ENCODE measurements at regions not wholly inside any gene's neighbourhood (a gene's known extent, or its start where the extent isn't known, plus 50 kb on each side); places are given as distances from the start of the nearest gene placed in this dataset.

GRCh38 chr16:86763819-86764218, 185.5 kb downstream of the FOXL1 start:
- H3K4me1 ChIP-seq, result no peaks in the 10 kb centered on the region
- no peaks in the 10 kb centered on the region for H3K36me3 ChIP-seq
- intact Hi-C loops (cut with DNase I), result no loop called here
- H3K9me3 ChIP-seq, result no peaks in the 10 kb centered on the region
- no peak overlapping the region for H3K4me3 ChIP-seq
- no peak for DNase-seq
- no peak for TF ChIP-seq CTCF (IDR thresholded peaks at IDR 0.05)
- H3K27me3 ChIP-seq, result peaks cover 13 to 94% of the 10 kb centered on the region in 2 donors
- no peak overlapping the region for H3K27ac ChIP-seq
- ATAC-seq, result no peak

- peaks cover 8 to 94% of the 10 kb centered on the region in 2 donors for H3K27me3 ChIP-seq
- no peak for ATAC-seq
Observed at GRCh38 chr16:86764551-86764950, 186.2 kb downstream of the FOXL1 start.

GRCh38 chr16:86765389-86766026, 187.2 kb downstream of the FOXL1 start:
- no peaks in the 10 kb centered on the region for H3K9me3 ChIP-seq
- no peaks in the 10 kb centered on the region for H3K36me3 ChIP-seq
- no peak overlapping the region for H3K4me3 ChIP-seq
- H3K27ac ChIP-seq, result no peak overlapping the region
- H3K4me1 ChIP-seq, result no peaks in the 10 kb centered on the region
- TF ChIP-seq CTCF (IDR thresholded peaks at IDR 0.05), result no peak
- DNase-seq, result no peak
- intact Hi-C loops (cut with DNase I), result no loop called here
- no peak for ATAC-seq
- H3K27me3 ChIP-seq, result peaks cover 8 to 94% of the 10 kb centered on the region in 2 donors

More at GRCh38 chr16:86764551-86764950, 186.2 kb downstream of the FOXL1 start:
- Histone ChIP-seq H3K27ac (no peak overlapping the region), H3K36me3 (no peaks in the 10 kb centered on the region), H3K4me3 (no peak overlapping the region), H3K4me1 (no peaks in the 10 kb centered on the region), H3K9me3 (no peaks in the 10 kb centered on the region)
- TF ChIP-seq CTCF (IDR thresholded peaks at IDR 0.05), result no peak
- no peak for DNase-seq
- intact Hi-C loops (cut with DNase I), result no loop called here

- ATAC-seq, result no peak
- no peaks in the 10 kb centered on the region for H3K4me1 ChIP-seq
- H3K4me3 ChIP-seq, result no peak overlapping the region
- H3K27me3 ChIP-seq, result peaks cover 4 to 90% of the 10 kb centered on the region in 2 donors
- no peaks in the 10 kb centered on the region for H3K36me3 ChIP-seq
- DNase-seq, result no peak
- no peak overlapping the region for H3K27ac ChIP-seq
- H3K9me3 ChIP-seq, result no peaks in the 10 kb centered on the region
- intact Hi-C loops (cut with DNase I), result no loop called here
- TF ChIP-seq CTCF (IDR thresholded peaks at IDR 0.05), result no peak
Observed at GRCh38 chr16:86766700-86767099, 188.4 kb downstream of the FOXL1 start.

GRCh38 chr16:86768228-86768791, 190.0 kb downstream of the FOXL1 start:
- DNase-seq (no peak), ATAC-seq (no peak)
- Histone ChIP-seq H3K27ac (no peak overlapping the region), H3K9me3 (no peaks in the 10 kb centered on the region), H3K4me3 (no peak overlapping the region), H3K4me1 (no peaks in the 10 kb centered on the region), H3K36me3 (no peaks in the 10 kb centered on the region), H3K27me3 (peaks cover 0 to 74% of the 10 kb centered on the region in 2 donors)
- TF ChIP-seq CTCF (IDR thresholded peaks at IDR 0.05), result no peak
- intact Hi-C loops (cut with DNase I), result no loop called here
